Liver (tissue), 8 donors: ENCODE measurements at regions not wholly inside any gene's neighbourhood (a gene's known extent, or its start where the extent isn't known, plus 50 kb on each side); places are given as distances from the start of the nearest gene placed in this dataset.

Source experiments
- DNase-seq: peaks from one replicate; pipeline ENCODE4 v3.0.0-alpha.2; 2017; ENCODE audit warnings: low spot score
- H3K27ac ChIP-seq, 2 donors: one replicate each; pipeline ENCODE4 v1.7.0; 2013; ENCODE audit warnings: inconsistent platforms in 2 of 2, low read length in 2 of 2, control low read depth in 1 of 2, low read depth in 1 of 2, mild to moderate bottlenecking in 1 of 2
- H3K27me3 ChIP-seq, 4 donors: one replicate each; pipeline versions ENCODE4 v1.6.1 to v1.7.0; 2013; ENCODE audit warnings: low read length in 3 of 4, inconsistent platforms in 1 of 4, mild to moderate bottlenecking in 1 of 4, moderate library complexity in 1 of 4; ENCODE audit not compliant: control insufficient read depth in 4 of 4, insufficient read depth in 4 of 4
- H3K36me3 ChIP-seq, 4 donors: one replicate each; pipeline versions ENCODE4 v1.6.1 to v1.7.0; 2013; ENCODE audit warnings: low read length in 3 of 4, mild to moderate bottlenecking in 3 of 4, low read depth in 1 of 4, moderate library complexity in 1 of 4; ENCODE audit not compliant: control insufficient read depth in 4 of 4, insufficient read depth in 3 of 4
- H3K4me1 ChIP-seq, 4 donors: one replicate each; pipeline versions ENCODE4 v1.6.1 to v1.7.0; 2013; ENCODE audit warnings: low read length in 3 of 4, mild to moderate bottlenecking in 3 of 4, moderate library complexity in 1 of 4; ENCODE audit not compliant: control insufficient read depth in 4 of 4, insufficient read depth in 4 of 4
- H3K4me3 ChIP-seq, 3 donors: one replicate each; pipeline versions ENCODE4 v1.6.1 to v1.7.0; 2013; ENCODE audit warnings: low read length in 3 of 3, control low read depth in 1 of 3, low read depth in 1 of 3, mild to moderate bottlenecking in 1 of 3
- H3K9ac ChIP-seq, 2 donors: one replicate each; pipeline ENCODE4 v1.7.0; 2013; ENCODE audit warnings: low read length in 2 of 2, mild to moderate bottlenecking in 2 of 2, moderate library complexity in 2 of 2, control low read depth in 1 of 2, low read depth in 1 of 2
- H3K9me3 ChIP-seq, 4 donors: one replicate each; pipeline versions ENCODE4 v1.6.1 to v1.7.0; 2013; ENCODE audit warnings: low read length in 3 of 4; ENCODE audit not compliant: control insufficient read depth in 4 of 4
- ATF3 ChIP-seq: IDR thresholded peaks from 2 replicates; pipeline ENCODE4 v1.6.1; 2016; ENCODE audit warnings: antibody characterized with exemption
- EGR1 ChIP-seq, 2 donors: IDR thresholded peaks; 2 replicates each; pipeline ENCODE4 v1.6.1; 2016 to 2018; ENCODE audit warnings: antibody characterized with exemption in 2 of 2, low read depth in 2 of 2
- FOXA1 ChIP-seq: IDR thresholded peaks from 2 replicates; pipeline ENCODE4 v1.6.1; 2016; ENCODE audit warnings: antibody characterized with exemption
- FOXA2 ChIP-seq: IDR thresholded peaks from 2 replicates; pipeline ENCODE4 v1.6.1; 2016; ENCODE audit warnings: antibody characterized with exemption
- GABPA ChIP-seq, 2 donors: IDR thresholded peaks in 1 of 2; conservative IDR thresholded peaks in 1 of 2; 2 replicates each; pipeline ENCODE4 v1.6.1; 2016; ENCODE audit warnings: antibody characterized with exemption in 2 of 2, mild to moderate bottlenecking in 1 of 2, moderate library complexity in 1 of 2
- HNF4A ChIP-seq, 2 donors: conservative IDR thresholded peaks; 2 replicates each; pipeline ENCODE4 v1.6.1; 2016; ENCODE audit warnings: antibody characterized with exemption in 2 of 2, mild to moderate bottlenecking in 2 of 2
- HNF4G ChIP-seq: IDR thresholded peaks from 2 replicates; pipeline ENCODE4 v1.6.1; 2016; ENCODE audit warnings: antibody characterized with exemption
- JUND ChIP-seq, 2 donors: IDR thresholded peaks; 2 replicates each; pipeline ENCODE4 v1.6.1; 2016; ENCODE audit warnings: antibody characterized with exemption in 2 of 2
- MAX ChIP-seq: IDR thresholded peaks from 2 replicates; pipeline ENCODE4 v1.6.1; 2016; ENCODE audit warnings: antibody characterized with exemption
- NR2F2 ChIP-seq: IDR thresholded peaks from 2 replicates; pipeline ENCODE4 v1.6.1; 2016; ENCODE audit warnings: antibody characterized with exemption
- RAD21 ChIP-seq, 2 donors: IDR thresholded peaks; 2 replicates each; pipeline ENCODE4 v1.6.1; 2016; ENCODE audit warnings: antibody characterized with exemption in 2 of 2, mild to moderate bottlenecking in 2 of 2
- REST ChIP-seq: IDR thresholded peaks from 2 replicates; pipeline ENCODE4 v1.6.1; 2016; ENCODE audit warnings: antibody characterized with exemption, mild to moderate bottlenecking
- RXRA ChIP-seq, 2 donors: IDR thresholded peaks; 2 replicates each; pipeline ENCODE4 v1.6.1; 2017 to 2018; ENCODE audit warnings: antibody characterized with exemption in 2 of 2, mild to moderate bottlenecking in 1 of 2
- SP1 ChIP-seq: IDR thresholded peaks from 2 replicates; pipeline ENCODE4 v1.6.1; 2018; ENCODE audit warnings: antibody characterized with exemption, mild to moderate bottlenecking
- TAF1 ChIP-seq: conservative IDR thresholded peaks from 2 replicates; pipeline ENCODE4 v1.6.1; 2016; ENCODE audit warnings: antibody characterized with exemption, mild to moderate bottlenecking
- YY1 ChIP-seq: IDR thresholded peaks from 2 replicates; pipeline ENCODE4 v1.6.1; 2016; ENCODE audit warnings: antibody characterized with exemption, mild to moderate bottlenecking
- WGBS: extraction: QIAGEN DNeasy Blood & Tissue Kit; methylation state at CpG from one replicate; pipeline ENCODE4 v1.1.7; 2013; 5-methylcytosine and 5-hydroxymethylcytosine counted together
- TF ChIP-seq, protein P1 (sequence below): fragments of 150-350 bp; IDR thresholded peaks from 2 replicates; pipeline ENCODE4 v1.5.1; 2017; ENCODE audit warnings: improper control_type of control experiment, low read depth, low read length; ENCODE audit not compliant: missing input control
- TF ChIP-seq, protein P2 (sequence below): IDR thresholded peaks from 2 replicates; pipeline ENCODE4 v1.6.1; 2016; ENCODE audit warnings: antibody characterized with exemption
- donor health status: healthy.
- donor health status: healthy.
- donor health status: healthy.
- donor health status: healthy.
- donor health status: healthy.

GRCh38 chr2:4295680-4296079 is 592.3 kb downstream of the DCDC2C start:
- TF ChIP-seq FOXA2 (no peak), SP1 (no peak), EGR1 (IDR thresholded peaks at IDR 0.05; ENCODE audit: low read depth in 2 of 2) (no peak), GABPA (IDR thresholded peaks at IDR 0.05 in 1 of 2, conservative IDR thresholded peaks at IDR 0.05 in 1 of 2) (no peak), YY1 (no peak), NR2F2 (no peak), REST (no peak), FOXA1 (no peak), RAD21 (IDR thresholded peaks at IDR 0.05) (no peak), RXRA (IDR thresholded peaks at IDR 0.05) (no peak), TAF1 (no peak), HNF4A (conservative IDR thresholded peaks at IDR 0.05) (no peak), ATF3 (no peak)
- TF ChIP-seq, protein P1, sequence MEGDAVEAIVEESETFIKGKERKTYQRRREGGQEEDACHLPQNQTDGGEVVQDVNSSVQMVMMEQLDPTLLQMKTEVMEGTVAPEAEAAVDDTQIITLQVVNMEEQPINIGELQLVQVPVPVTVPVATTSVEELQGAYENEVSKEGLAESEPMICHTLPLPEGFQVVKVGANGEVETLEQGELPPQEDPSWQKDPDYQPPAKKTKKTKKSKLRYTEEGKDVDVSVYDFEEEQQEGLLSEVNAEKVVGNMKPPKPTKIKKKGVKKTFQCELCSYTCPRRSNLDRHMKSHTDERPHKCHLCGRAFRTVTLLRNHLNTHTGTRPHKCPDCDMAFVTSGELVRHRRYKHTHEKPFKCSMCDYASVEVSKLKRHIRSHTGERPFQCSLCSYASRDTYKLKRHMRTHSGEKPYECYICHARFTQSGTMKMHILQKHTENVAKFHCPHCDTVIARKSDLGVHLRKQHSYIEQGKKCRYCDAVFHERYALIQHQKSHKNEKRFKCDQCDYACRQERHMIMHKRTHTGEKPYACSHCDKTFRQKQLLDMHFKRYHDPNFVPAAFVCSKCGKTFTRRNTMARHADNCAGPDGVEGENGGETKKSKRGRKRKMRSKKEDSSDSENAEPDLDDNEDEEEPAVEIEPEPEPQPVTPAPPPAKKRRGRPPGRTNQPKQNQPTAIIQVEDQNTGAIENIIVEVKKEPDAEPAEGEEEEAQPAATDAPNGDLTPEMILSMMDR, result no peak
- Histone ChIP-seq H3K36me3 (no peaks in the 10 kb centered on the region), H3K27ac (no peak overlapping the region), H3K4me1 (no peaks in the 10 kb centered on the region), H3K4me3 (no peak overlapping the region), H3K9ac (no peak overlapping the region), H3K27me3 (no peaks in the 10 kb centered on the region), H3K9me3 (peaks cover 0 to 2% (median 0%) of the 10 kb centered on the region in 4 donors)
- no peak for DNase-seq

- no peak overlapping the region for H3K27ac ChIP-seq
- DNase-seq, result no peak
- peaks cover 0 to 3% (median 1%) of the 10 kb centered on the region in 4 donors for H3K9me3 ChIP-seq
- no peak overlapping the region for H3K9ac ChIP-seq
- H3K36me3 ChIP-seq, result no peaks in the 10 kb centered on the region
- no peaks in the 10 kb centered on the region for H3K4me1 ChIP-seq
- H3K27me3 ChIP-seq, result no peaks in the 10 kb centered on the region
- H3K4me3 ChIP-seq, result no peak overlapping the region
- 71% methylated on average over 3 of the region's 3 CpGs for WGBS
- no peak for TF ChIP-seq TAF1
- no peak for TF ChIP-seq GABPA (IDR thresholded peaks at IDR 0.05 in 1 of 2, conservative IDR thresholded peaks at IDR 0.05 in 1 of 2)
- TF ChIP-seq, protein P2, sequence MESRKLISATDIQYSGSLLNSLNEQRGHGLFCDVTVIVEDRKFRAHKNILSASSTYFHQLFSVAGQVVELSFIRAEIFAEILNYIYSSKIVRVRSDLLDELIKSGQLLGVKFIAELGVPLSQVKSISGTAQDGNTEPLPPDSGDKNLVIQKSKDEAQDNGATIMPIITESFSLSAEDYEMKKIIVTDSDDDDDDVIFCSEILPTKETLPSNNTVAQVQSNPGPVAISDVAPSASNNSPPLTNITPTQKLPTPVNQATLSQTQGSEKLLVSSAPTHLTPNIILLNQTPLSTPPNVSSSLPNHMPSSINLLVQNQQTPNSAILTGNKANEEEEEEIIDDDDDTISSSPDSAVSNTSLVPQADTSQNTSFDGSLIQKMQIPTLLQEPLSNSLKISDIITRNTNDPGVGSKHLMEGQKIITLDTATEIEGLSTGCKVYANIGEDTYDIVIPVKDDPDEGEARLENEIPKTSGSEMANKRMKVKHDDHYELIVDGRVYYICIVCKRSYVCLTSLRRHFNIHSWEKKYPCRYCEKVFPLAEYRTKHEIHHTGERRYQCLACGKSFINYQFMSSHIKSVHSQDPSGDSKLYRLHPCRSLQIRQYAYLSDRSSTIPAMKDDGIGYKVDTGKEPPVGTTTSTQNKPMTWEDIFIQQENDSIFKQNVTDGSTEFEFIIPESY, result no peak
- no peak for TF ChIP-seq SP1
- no peak for TF ChIP-seq FOXA2
- TF ChIP-seq, protein P1, result no peak
- no peak for TF ChIP-seq REST
- TF ChIP-seq RAD21 (IDR thresholded peaks at IDR 0.05), result no peak
- no peak for TF ChIP-seq JUND (IDR thresholded peaks at IDR 0.05)
- no peak for TF ChIP-seq ATF3
- TF ChIP-seq RXRA (IDR thresholded peaks at IDR 0.05), result no peak
- TF ChIP-seq EGR1 (IDR thresholded peaks at IDR 0.05; ENCODE audit: low read depth in 2 of 2), result no peak
- no peak for TF ChIP-seq NR2F2
- no peak for TF ChIP-seq MAX
- TF ChIP-seq HNF4G, result no peak
- no peak for TF ChIP-seq YY1
Measured at GRCh38 chr2:4300616-4301015, 597.2 kb downstream of the DCDC2C start.
